ENCODE measurements at regions not wholly inside any gene's neighbourhood (a gene's known extent, or its start where the extent isn't known, plus 50 kb on each side); places are given as distances from the start of the nearest gene placed in this dataset.

DNA sequence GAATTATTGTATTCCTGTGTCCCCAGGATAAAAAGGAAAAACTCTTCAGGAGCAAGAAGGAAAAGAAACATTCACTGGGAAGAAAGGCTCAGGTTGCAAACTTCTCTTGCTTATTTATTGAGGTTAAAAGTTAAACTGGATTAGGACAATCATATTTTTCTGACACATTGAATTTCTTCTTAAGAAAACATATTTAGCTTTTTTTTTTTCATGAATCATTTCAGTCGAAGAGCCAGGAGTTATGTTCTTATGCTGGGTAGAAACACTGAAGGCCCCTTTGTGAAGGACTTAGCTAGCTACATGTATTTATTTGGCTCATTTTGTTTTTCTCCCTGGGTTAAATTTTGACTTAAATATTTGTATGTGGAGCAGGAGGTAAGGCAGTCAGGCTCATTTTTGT, 434.0 kb downstream of the KLF5 start:
- no peaks in the 10 kb centered on the region for H3K4me1 ChIP-seq (ENCODE audit: insufficient read depth, insufficient read length)
- H3K9ac ChIP-seq (ENCODE audit: insufficient read length, low read depth) = no peak overlapping the region
- TF ChIP-seq ZNF274 (IDR thresholded peaks at IDR 0.05; ENCODE audit: low read depth, low read length) (no peak), SUZ12 (IDR thresholded peaks at IDR 0.05; ENCODE audit: extremely low read depth, insufficient read depth, insufficient read length) (no peak), YY1 (IDR thresholded peaks at IDR 0.05; ENCODE audit: insufficient read depth, insufficient read length) (no peak)
- H3K9me3 ChIP-seq (ENCODE audit: insufficient read depth, low read length) = no peaks in the 10 kb centered on the region
- no peaks in the 10 kb centered on the region for H3K36me3 ChIP-seq (ENCODE audit: insufficient read depth, insufficient read length, low read length)
- DNase-seq (ENCODE audit: low read depth, low spot score) = no peak
- H3K27me3 ChIP-seq (ENCODE audit: insufficient read depth, insufficient read length) = no peaks in the 10 kb centered on the region
- no peak overlapping the region for H3K4me3 ChIP-seq (ENCODE audit: insufficient read length, low read depth)

- TF ChIP-seq YY1 (IDR thresholded peaks at IDR 0.05; ENCODE audit: insufficient read depth, insufficient read length) = no peak
- no peak for TF ChIP-seq SUZ12 (IDR thresholded peaks at IDR 0.05; ENCODE audit: extremely low read depth, insufficient read depth, insufficient read length)
- TF ChIP-seq ZNF274 (IDR thresholded peaks at IDR 0.05; ENCODE audit: low read depth, low read length) = no peak
- no peak for DNase-seq (ENCODE audit: low read depth, low spot score)
- H3K9ac ChIP-seq (ENCODE audit: insufficient read length, low read depth) = no peak overlapping the region
- H3K27me3 ChIP-seq (ENCODE audit: insufficient read depth, insufficient read length) = no peaks in the 10 kb centered on the region
- no peak overlapping the region for H3K4me3 ChIP-seq (ENCODE audit: insufficient read length, low read depth)
- H3K36me3 ChIP-seq (ENCODE audit: insufficient read depth, insufficient read length, low read length) = no peaks in the 10 kb centered on the region
- no peaks in the 10 kb centered on the region for H3K4me1 ChIP-seq (ENCODE audit: insufficient read depth, insufficient read length)
- H3K9me3 ChIP-seq (ENCODE audit: insufficient read depth, low read length) = no peaks in the 10 kb centered on the region
Measured at GRCh38 chr13:73482556-73482955, 423.8 kb downstream of the KLF5 start.

DNA sequence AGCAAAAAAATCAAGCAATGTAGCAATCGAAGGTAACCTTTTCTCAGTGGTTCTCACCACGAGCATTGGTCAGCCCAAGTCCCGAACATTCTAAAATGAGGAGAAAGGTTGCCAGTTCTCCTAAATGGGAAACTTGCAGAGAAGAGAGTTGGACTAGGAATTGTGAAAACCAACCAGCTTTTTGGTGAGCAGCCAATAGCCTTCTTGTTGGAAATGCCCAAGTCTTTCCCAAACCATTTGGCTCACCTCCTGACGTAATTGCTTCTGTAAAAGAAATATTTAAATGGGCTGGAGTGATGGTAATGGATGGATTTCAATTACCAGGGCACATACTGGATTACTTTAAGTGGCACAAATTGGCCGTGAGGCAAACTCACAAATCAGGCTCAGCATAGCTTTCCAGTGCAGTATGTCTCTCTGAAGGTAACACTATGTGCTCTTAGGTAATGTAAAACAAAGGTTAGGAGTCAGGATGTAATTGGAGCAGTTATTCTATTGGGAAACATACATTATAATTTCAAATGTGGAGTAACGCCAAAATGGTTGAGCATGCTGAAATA, 423.2 kb downstream of the KLF5 start:
- H3K9ac ChIP-seq (ENCODE audit: insufficient read length, low read depth) = no peak overlapping the region
- no peaks in the 10 kb centered on the region for H3K4me1 ChIP-seq (ENCODE audit: insufficient read depth, insufficient read length)
- DNase-seq (ENCODE audit: low read depth, low spot score) = no peak
- H3K36me3 ChIP-seq (ENCODE audit: insufficient read depth, insufficient read length, low read length) = no peaks in the 10 kb centered on the region
- H3K9me3 ChIP-seq (ENCODE audit: insufficient read depth, low read length) = no peaks in the 10 kb centered on the region
- no peaks in the 10 kb centered on the region for H3K27me3 ChIP-seq (ENCODE audit: insufficient read depth, insufficient read length)
- TF ChIP-seq ZNF274 (IDR thresholded peaks at IDR 0.05; ENCODE audit: low read depth, low read length) (no peak), SUZ12 (IDR thresholded peaks at IDR 0.05; ENCODE audit: extremely low read depth, insufficient read depth, insufficient read length) (no peak), YY1 (IDR thresholded peaks at IDR 0.05; ENCODE audit: insufficient read depth, insufficient read length) (no peak)
- H3K4me3 ChIP-seq (ENCODE audit: insufficient read length, low read depth) = no peak overlapping the region

GRCh38 chr13:73480779-73481559, 422.2 kb downstream of the KLF5 start:
- Histone ChIP-seq H3K4me3 (ENCODE audit: insufficient read length, low read depth) (no peak overlapping the region), H3K36me3 (ENCODE audit: insufficient read depth, insufficient read length, low read length) (no peaks in the 10 kb centered on the region), H3K27me3 (ENCODE audit: insufficient read depth, insufficient read length) (no peaks in the 10 kb centered on the region), H3K9ac (ENCODE audit: insufficient read length, low read depth) (no peak overlapping the region), H3K4me1 (ENCODE audit: insufficient read depth, insufficient read length) (no peaks in the 10 kb centered on the region), H3K9me3 (ENCODE audit: insufficient read depth, low read length) (no peaks in the 10 kb centered on the region)
- DNase-seq (ENCODE audit: low read depth, low spot score) = no peak
- no peak for TF ChIP-seq SUZ12 (IDR thresholded peaks at IDR 0.05; ENCODE audit: extremely low read depth, insufficient read depth, insufficient read length)
- no peak for TF ChIP-seq YY1 (IDR thresholded peaks at IDR 0.05; ENCODE audit: insufficient read depth, insufficient read length)
- no peak for TF ChIP-seq ZNF274 (IDR thresholded peaks at IDR 0.05; ENCODE audit: low read depth, low read length)

- Histone ChIP-seq H3K36me3 (ENCODE audit: insufficient read depth, insufficient read length, low read length) (no peaks in the 10 kb centered on the region), H3K9me3 (ENCODE audit: insufficient read depth, low read length) (no peaks in the 10 kb centered on the region), H3K27me3 (ENCODE audit: insufficient read depth, insufficient read length) (no peaks in the 10 kb centered on the region), H3K4me1 (ENCODE audit: insufficient read depth, insufficient read length) (no peaks in the 10 kb centered on the region), H3K9ac (ENCODE audit: insufficient read length, low read depth) (no peak overlapping the region), H3K4me3 (ENCODE audit: insufficient read length, low read depth) (no peak overlapping the region)
- no peak for TF ChIP-seq ZNF274 (IDR thresholded peaks at IDR 0.05; ENCODE audit: low read depth, low read length)
- no peak for TF ChIP-seq SUZ12 (IDR thresholded peaks at IDR 0.05; ENCODE audit: extremely low read depth, insufficient read depth, insufficient read length)
- no peak for TF ChIP-seq YY1 (IDR thresholded peaks at IDR 0.05; ENCODE audit: insufficient read depth, insufficient read length)
- DNase-seq (ENCODE audit: low read depth, low spot score) = no peak
Measured at GRCh38 chr13:73479856-73480255, 421.1 kb downstream of the KLF5 start.

- H3K9ac ChIP-seq (ENCODE audit: insufficient read length, low read depth) = no peak overlapping the region
- H3K9me3 ChIP-seq (ENCODE audit: insufficient read depth, low read length) = no peaks in the 10 kb centered on the region
- TF ChIP-seq SUZ12 (IDR thresholded peaks at IDR 0.05; ENCODE audit: extremely low read depth, insufficient read depth, insufficient read length) = no peak
- no peak for TF ChIP-seq ZNF274 (IDR thresholded peaks at IDR 0.05; ENCODE audit: low read depth, low read length)
- no peak for TF ChIP-seq YY1 (IDR thresholded peaks at IDR 0.05; ENCODE audit: insufficient read depth, insufficient read length)
- no peaks in the 10 kb centered on the region for H3K36me3 ChIP-seq (ENCODE audit: insufficient read depth, insufficient read length, low read length)
- H3K4me1 ChIP-seq (ENCODE audit: insufficient read depth, insufficient read length) = no peaks in the 10 kb centered on the region
- DNase-seq (ENCODE audit: low read depth, low spot score) = no peak
- H3K27me3 ChIP-seq (ENCODE audit: insufficient read depth, insufficient read length) = no peaks in the 10 kb centered on the region
- no peak overlapping the region for H3K4me3 ChIP-seq (ENCODE audit: insufficient read length, low read depth)
Measured at GRCh38 chr13:73479351-73479750, 420.5 kb downstream of the KLF5 start.

GRCh38 chr13:73477441-73477840, 418.6 kb downstream of the KLF5 start:
- Histone ChIP-seq H3K4me1 (ENCODE audit: insufficient read depth, insufficient read length) (no peaks in the 10 kb centered on the region), H3K4me3 (ENCODE audit: insufficient read length, low read depth) (no peak overlapping the region), H3K9me3 (ENCODE audit: insufficient read depth, low read length) (no peaks in the 10 kb centered on the region), H3K27me3 (ENCODE audit: insufficient read depth, insufficient read length) (no peaks in the 10 kb centered on the region), H3K9ac (ENCODE audit: insufficient read length, low read depth) (no peak overlapping the region), H3K36me3 (ENCODE audit: insufficient read depth, insufficient read length, low read length) (no peaks in the 10 kb centered on the region)
- no peak for DNase-seq (ENCODE audit: low read depth, low spot score)
- TF ChIP-seq SUZ12 (IDR thresholded peaks at IDR 0.05; ENCODE audit: extremely low read depth, insufficient read depth, insufficient read length) = no peak
- TF ChIP-seq ZNF274 (IDR thresholded peaks at IDR 0.05; ENCODE audit: low read depth, low read length) = no peak
- no peak for TF ChIP-seq YY1 (IDR thresholded peaks at IDR 0.05; ENCODE audit: insufficient read depth, insufficient read length)
